CD14-positive monocyte (primary cell): ENCODE measurements at regions not wholly inside any gene's neighbourhood (a gene's known extent, or its start where the extent isn't known, plus 50 kb on each side); places are given as distances from the start of the nearest gene placed in this dataset.

Experiments used
- DNase-seq, 3 donors: peaks; one replicate each; pipeline ENCODE4 v3.0.0-alpha.2; 2011 to 2022
- H2AFZ ChIP-seq: 2 replicates; pipeline ENCODE4 v1.6.0; 2012; ENCODE audit warnings: mild to moderate bottlenecking, low read depth, low read length, inconsistent platforms; ENCODE audit not compliant: insufficient read depth, poor library complexity, severe bottlenecking
- H3K27ac ChIP-seq, 2 donors: 1 replicate in 1 of 2; 2 replicates in 1 of 2; pipeline ENCODE4 v1.5.1; 2012 to 2013; ENCODE audit warnings: low read length in 2 of 2, control low read depth in 1 of 2, inconsistent platforms in 1 of 2, low read depth in 1 of 2, mild to moderate bottlenecking in 1 of 2
- H3K27me3 ChIP-seq, 2 donors: one replicate each; pipeline versions ENCODE4 v1.6.0 to v1.6.1; 2011 to 2013; ENCODE audit warnings: low read length in 2 of 2; ENCODE audit not compliant: control insufficient read depth in 2 of 2, insufficient read depth in 2 of 2
- H3K36me3 ChIP-seq, 2 donors: replicated peaks in 1 of 2; 1 replicate in 1 of 2; 2 replicates in 1 of 2; pipeline versions ENCODE4 v1.5.1 to v1.6.1; 2012 to 2013; ENCODE audit warnings: low read length in 2 of 2, control low read depth in 1 of 2, inconsistent platforms in 1 of 2, mild to moderate bottlenecking in 1 of 2; ENCODE audit not compliant: insufficient read depth in 2 of 2, control insufficient read depth in 1 of 2
- H3K4me1 ChIP-seq, 2 donors: 1 replicate in 1 of 2; 2 replicates in 1 of 2; pipeline versions ENCODE4 v1.5.1 to v1.6.1; 2012 to 2013; ENCODE audit warnings: low read length in 2 of 2, control low read depth in 1 of 2, inconsistent platforms in 1 of 2, mild to moderate bottlenecking in 1 of 2, moderate library complexity in 1 of 2; ENCODE audit not compliant: insufficient read depth in 2 of 2, control insufficient read depth in 1 of 2
- H3K4me2 ChIP-seq: replicated peaks from 2 replicates; pipeline ENCODE3; 2012; ENCODE audit warnings: low read length, moderate library complexity, mild to moderate bottlenecking; ENCODE audit not compliant: poor library complexity, severe bottlenecking; ENCODE audit errors: extremely low read depth
- H3K4me3 ChIP-seq, 3 experiments: fragments of 200-600 bp in 1 of 3; sonication (generic) in 1 of 3; replicated peaks in 1 of 3; 1 replicate in 2 of 3; 2 replicates in 1 of 3; pipeline ENCODE4 v1.5.1; 2011 to 2013; ENCODE audit warnings: low read length in 3 of 3, mild to moderate bottlenecking in 3 of 3, control low read depth in 2 of 3, low read depth in 2 of 3, inconsistent platforms in 1 of 3, moderate library complexity in 1 of 3
- H3K79me2 ChIP-seq: 2 replicates; pipeline ENCODE4 v1.6.0; 2012; ENCODE audit warnings: mild to moderate bottlenecking, control low read depth, inconsistent platforms, low read length, moderate library complexity; ENCODE audit not compliant: insufficient read depth
- H3K9ac ChIP-seq: 2 replicates; pipeline ENCODE4 v1.6.0; 2017; ENCODE audit warnings: low read length, mild to moderate bottlenecking; ENCODE audit not compliant: insufficient read depth, poor library complexity, severe bottlenecking
- H3K9me3 ChIP-seq, 2 donors: replicated peaks in 1 of 2; 1 replicate in 1 of 2; 2 replicates in 1 of 2; pipeline versions ENCODE4 v1.5.1 to v1.6.1; 2012 to 2013; ENCODE audit warnings: low read length in 2 of 2, control low read depth in 1 of 2; ENCODE audit not compliant: control insufficient read depth in 1 of 2, insufficient read depth in 1 of 2
- H4K20me1 ChIP-seq: 2 replicates; pipeline ENCODE4 v1.6.0; 2012; ENCODE audit warnings: mild to moderate bottlenecking, low read length, control low read depth, moderate library complexity; ENCODE audit not compliant: insufficient read depth
- H3K27ac Mint-ChIP-seq, 7 donors: one replicate each; pipeline ENCODE4 v1.8.0; 2020; ENCODE audit warnings: mild to moderate bottlenecking in 7 of 7, mixed read lengths in 7 of 7, moderate library complexity in 6 of 7, inconsistent platforms in 2 of 7
- H3K27me3 Mint-ChIP-seq, 3 donors: one replicate each; pipeline ENCODE4 v1.8.0; 2021 to 2022; ENCODE audit warnings: low read depth in 3 of 3, mild to moderate bottlenecking in 3 of 3, mixed read lengths in 3 of 3, moderate library complexity in 3 of 3, inconsistent platforms in 1 of 3
- H3K36me3 Mint-ChIP-seq, 2 donors: one replicate each; pipeline ENCODE4 v1.8.0; 2020; ENCODE audit warnings: mixed read lengths in 2 of 2, inconsistent platforms in 1 of 2, mild to moderate bottlenecking in 1 of 2
- H3K4me1 Mint-ChIP-seq: one replicate; pipeline ENCODE4 v1.8.0; 2020; ENCODE audit warnings: mild to moderate bottlenecking, mixed read lengths
- H3K4me3 Mint-ChIP-seq, 2 donors: one replicate each; pipeline ENCODE4 v1.8.0; 2020; ENCODE audit warnings: mild to moderate bottlenecking in 2 of 2, mixed read lengths in 2 of 2, moderate library complexity in 1 of 2
- H3K9me3 Mint-ChIP-seq, 7 donors: one replicate each; pipeline ENCODE4 v1.8.0; 2020 to 2022; ENCODE audit warnings: mixed read lengths in 7 of 7, mild to moderate bottlenecking in 6 of 7, moderate library complexity in 6 of 7, inconsistent platforms in 2 of 7
- whole genome bisulfite sequencing: methylation state at CpG from one replicate; pipeline ENCODE4 v1.1.5; 2013; ENCODE audit warnings: missing lambda C conversion rate; ENCODE audit not compliant: insufficient coverage; 5-methylcytosine and 5-hydroxymethylcytosine counted together
- intact Hi-C, 2 donors: fragments of 100-400 bp; cut with micrococcal nuclease; formaldehyde crosslinking; loops; one replicate each; pipeline versions ENCODE4 v1.15.0 to v1.15.1; 2023
- TF ChIP-seq, protein P1 (sequence below): fragments of 200-600 bp; IDR thresholded peaks from one replicate; pipeline ENCODE4 v1.8.0; 2022; ENCODE audit warnings: antibody characterized with exemption, mild to moderate bottlenecking

DNA sequence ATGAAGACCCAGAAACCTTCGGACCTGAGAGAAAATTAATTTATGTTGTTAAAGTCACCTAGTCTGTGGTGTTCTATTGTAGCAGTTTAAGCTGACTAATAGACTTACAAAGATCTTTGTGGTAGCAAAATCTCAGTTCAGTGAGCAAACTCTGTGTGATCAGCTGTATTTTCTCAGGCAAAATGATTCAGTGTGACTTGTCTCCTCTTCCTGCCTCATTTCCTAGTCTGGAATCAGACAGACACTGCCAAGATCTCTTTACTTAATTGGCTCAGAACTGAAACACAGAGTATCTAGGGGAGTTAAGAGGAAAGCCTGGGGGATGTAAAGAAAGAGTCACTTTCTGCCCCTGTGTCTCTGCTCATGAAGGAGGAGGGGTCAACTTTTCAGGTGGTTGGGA lies 564.7 kb downstream of the KCNA4 start:
- no peak overlapping the region for H3K4me2 ChIP-seq
- Mint-ChIP-seq H3K36me3 (no peaks in the 10 kb centered on the region), H3K27me3 (peaks cover 0 to 5% (median 0%) of the 10 kb centered on the region in 3 donors), H3K4me1 (no peaks in the 10 kb centered on the region), H3K27ac (no peak overlapping the region), H3K9me3 (no peaks in the 10 kb centered on the region), H3K4me3 (no peak overlapping the region)
- DNase-seq: no peak
- WGBS: 100% methylated on average over 1 of the region's 1 CpG
- no peaks in the 10 kb centered on the region for H4K20me1 ChIP-seq
- H3K27me3 ChIP-seq: no peaks in the 10 kb centered on the region
- no peaks in the 10 kb centered on the region for H3K9me3 ChIP-seq
- TF ChIP-seq, protein P1, sequence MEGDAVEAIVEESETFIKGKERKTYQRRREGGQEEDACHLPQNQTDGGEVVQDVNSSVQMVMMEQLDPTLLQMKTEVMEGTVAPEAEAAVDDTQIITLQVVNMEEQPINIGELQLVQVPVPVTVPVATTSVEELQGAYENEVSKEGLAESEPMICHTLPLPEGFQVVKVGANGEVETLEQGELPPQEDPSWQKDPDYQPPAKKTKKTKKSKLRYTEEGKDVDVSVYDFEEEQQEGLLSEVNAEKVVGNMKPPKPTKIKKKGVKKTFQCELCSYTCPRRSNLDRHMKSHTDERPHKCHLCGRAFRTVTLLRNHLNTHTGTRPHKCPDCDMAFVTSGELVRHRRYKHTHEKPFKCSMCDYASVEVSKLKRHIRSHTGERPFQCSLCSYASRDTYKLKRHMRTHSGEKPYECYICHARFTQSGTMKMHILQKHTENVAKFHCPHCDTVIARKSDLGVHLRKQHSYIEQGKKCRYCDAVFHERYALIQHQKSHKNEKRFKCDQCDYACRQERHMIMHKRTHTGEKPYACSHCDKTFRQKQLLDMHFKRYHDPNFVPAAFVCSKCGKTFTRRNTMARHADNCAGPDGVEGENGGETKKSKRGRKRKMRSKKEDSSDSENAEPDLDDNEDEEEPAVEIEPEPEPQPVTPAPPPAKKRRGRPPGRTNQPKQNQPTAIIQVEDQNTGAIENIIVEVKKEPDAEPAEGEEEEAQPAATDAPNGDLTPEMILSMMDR: no peak
- H3K4me3 ChIP-seq: no peak overlapping the region
- no peaks in the 10 kb centered on the region for H3K79me2 ChIP-seq
- intact Hi-C loops: no loop called here
- no peaks in the 10 kb centered on the region for H3K4me1 ChIP-seq
- H3K9ac ChIP-seq: no peak overlapping the region
- no peak overlapping the region for H3K27ac ChIP-seq
- no peak overlapping the region for H2AFZ ChIP-seq
- no peaks in the 10 kb centered on the region for H3K36me3 ChIP-seq

DNA sequence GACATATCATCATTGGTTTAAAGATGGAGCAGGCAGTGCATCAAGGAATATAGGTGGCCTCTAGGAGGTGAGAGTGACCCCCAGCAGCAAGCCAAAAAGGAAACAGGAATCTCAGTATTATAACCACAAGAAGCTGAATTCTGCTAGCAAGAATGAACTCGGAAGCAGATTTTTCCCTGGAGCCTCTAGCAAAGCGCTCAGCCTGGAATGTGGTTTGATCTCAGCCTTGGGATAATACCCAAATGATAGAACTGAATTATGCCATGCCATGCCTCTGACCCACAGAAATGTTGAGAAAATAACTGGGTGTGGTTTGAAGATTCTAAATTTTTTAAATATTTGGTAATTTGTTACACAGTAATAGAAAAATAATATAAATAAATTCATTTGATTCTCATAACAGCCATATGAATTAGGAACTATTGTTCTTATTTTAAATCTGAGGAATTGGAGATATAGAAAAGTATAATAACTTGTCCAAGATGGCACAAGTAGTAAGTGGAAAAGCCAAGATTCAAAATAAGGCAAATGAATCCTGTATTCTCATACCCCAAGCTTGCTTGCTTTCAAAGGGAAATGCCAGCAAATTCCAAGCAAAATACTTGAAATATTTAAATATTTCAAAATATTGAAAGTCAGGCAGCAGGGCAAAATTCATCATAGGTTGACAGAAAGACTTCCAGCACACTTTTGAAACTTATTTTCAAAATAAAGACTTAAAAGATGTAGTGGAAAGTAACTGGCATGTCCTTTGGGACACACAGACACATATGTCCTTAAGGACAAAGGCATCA lies 567.4 kb downstream of the KCNA4 start:
- no peak overlapping the region for H3K27ac ChIP-seq
- Mint-ChIP-seq H3K27me3 (peaks cover 0 to 3% (median 0%) of the 10 kb centered on the region in 3 donors), H3K4me1 (no peaks in the 10 kb centered on the region), H3K27ac (no peak overlapping the region), H3K36me3 (no peaks in the 10 kb centered on the region), H3K4me3 (no peak overlapping the region), H3K9me3 (peaks cover 0 to 2% (median 0%) of the 10 kb centered on the region in 7 donors)
- H3K79me2 ChIP-seq: no peaks in the 10 kb centered on the region
- WGBS: no CpG with 5 or more reads among the region's 2 CpGs
- no peaks in the 10 kb centered on the region for H4K20me1 ChIP-seq
- H3K36me3 ChIP-seq: no peaks in the 10 kb centered on the region
- DNase-seq: no peak
- no peak overlapping the region for H3K4me3 ChIP-seq
- intact Hi-C loops: no loop called here
- no peaks in the 10 kb centered on the region for H3K27me3 ChIP-seq
- H3K9ac ChIP-seq: no peak overlapping the region
- H3K4me2 ChIP-seq: no peak overlapping the region
- no peak overlapping the region for H2AFZ ChIP-seq
- TF ChIP-seq, protein P1: no peak
- no peaks in the 10 kb centered on the region for H3K9me3 ChIP-seq
- H3K4me1 ChIP-seq: no peaks in the 10 kb centered on the region
